DMS53 (cell line): ENCODE measurements at regions not wholly inside any gene's neighbourhood (a gene's known extent, or its start where the extent isn't known, plus 50 kb on each side); places are given as distances from the start of the nearest gene placed in this dataset.

Source experiments
- DNase-seq: peaks from one replicate; lab custom pipeline; 2025; lab: John Stamatoyannopoulos, UW

- no peak for DNase-seq
Measured at GRCh38 chr12:127459687-127460086, 807.3 kb upstream of the TMEM132C start.

DNA sequence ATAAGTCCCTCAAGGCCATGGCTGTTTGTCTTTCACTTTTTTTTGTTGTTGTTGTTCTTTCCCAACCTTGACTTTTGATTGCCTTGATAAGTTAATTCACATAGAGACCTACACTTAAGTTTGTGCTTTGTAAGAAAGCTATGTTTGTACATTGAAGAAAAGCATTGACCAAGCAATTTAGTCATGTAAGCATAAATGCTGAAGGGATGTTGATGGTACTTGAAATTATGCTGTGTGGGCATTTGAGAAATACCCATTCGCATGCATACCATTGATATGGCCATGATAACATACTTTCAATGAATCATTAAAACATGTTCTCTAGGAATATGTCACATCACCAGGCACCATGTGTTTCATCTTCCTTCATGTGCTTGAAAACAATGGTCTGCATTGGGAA lies 803.7 kb upstream of the TMEM132C start:
- DNase-seq = no peak

GRCh38 chr12:127469331-127469730 lies 797.6 kb upstream of the TMEM132C start:
- DNase-seq = no peak

DNA sequence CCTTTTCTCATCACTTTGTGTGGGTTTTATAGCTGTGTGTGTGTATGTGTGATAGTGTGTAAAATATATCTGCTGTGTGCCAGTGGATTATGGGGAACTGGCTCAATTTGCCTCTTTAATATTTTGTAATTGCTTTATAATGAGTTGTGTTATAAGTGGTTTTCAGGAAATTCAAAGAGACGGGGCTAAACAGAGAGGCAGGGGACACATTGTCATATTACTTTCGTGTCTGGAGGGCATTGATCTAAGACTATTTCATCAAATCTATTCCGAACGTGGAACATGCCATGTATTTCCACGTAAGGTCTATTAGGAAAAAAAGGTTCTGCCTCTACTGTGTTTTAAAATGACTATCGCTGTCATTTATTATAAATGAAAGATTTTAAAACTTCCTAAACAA lies 793.2 kb upstream of the TMEM132C start:
- no peak for DNase-seq

DNA sequence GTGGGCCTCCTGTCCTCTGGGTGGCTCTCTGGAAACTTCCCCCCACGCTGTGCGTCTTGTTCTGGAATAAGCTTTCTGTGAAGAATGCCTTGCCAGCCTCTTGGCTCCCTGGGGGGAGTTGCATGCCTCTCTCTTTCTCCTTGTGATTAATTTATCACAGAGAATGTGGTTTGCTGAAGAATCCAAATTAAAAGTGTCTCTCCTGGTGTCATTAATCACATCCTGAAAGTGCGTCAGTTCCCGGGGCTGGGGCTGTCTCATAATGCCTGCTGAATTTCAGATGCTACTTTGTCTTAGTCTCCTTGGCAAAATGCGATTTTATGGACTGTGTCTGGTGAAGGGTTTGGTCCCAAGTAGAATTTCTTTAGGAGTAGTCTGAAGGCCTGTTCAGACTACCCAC lies 787.7 kb upstream of the TMEM132C start:
- DNase-seq = no peak

- DNase-seq = peak; percentile 81
Measured at GRCh38 chr12:127480775-127481314, 786.1 kb upstream of the TMEM132C start.

DNA sequence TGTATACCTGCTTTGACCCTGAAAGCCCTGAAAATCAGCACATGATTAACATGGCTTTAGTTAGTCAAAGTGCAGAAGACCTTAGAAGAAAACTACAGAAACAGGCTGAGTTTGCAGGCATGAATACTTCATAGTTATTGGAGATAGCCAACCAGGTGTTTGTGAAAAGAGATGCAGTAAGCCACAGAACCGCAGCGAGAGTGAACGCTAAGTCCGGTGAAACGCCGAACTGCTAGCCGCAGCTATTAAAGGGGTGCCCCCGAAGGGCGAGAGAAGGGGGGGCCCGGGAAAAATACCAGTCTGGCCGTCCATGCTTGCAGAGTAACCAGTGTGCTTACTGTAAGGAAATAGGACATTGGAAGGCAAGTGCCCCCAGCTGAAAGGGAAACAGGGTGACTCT lies 784.0 kb upstream of the TMEM132C start:
- DNase-seq = no peak

- DNase-seq = peak; percentile 95
Measured at GRCh38 chr12:127485528-127485927, 781.4 kb upstream of the TMEM132C start.

DNA sequence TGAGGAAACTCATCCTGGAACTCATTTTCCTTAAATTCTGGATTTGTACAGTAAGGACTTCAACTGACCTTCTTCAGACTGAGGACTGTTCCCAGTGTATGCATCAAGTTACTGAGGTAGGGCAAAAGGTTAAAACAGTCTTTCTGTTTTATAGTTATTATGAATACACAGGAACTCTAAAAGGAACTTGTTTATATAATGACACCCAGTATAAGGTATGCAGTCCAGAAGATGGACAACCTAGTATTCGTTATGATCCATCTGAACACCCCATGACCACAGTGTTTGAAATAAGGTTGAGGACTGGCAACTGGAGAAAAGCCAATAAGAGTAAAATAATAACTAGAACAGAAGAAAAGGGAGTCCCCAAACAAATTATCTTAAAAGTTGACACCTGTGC lies 779.9 kb upstream of the TMEM132C start:
- no peak for DNase-seq

- peak; percentile 93 for DNase-seq
Measured at GRCh38 chr12:127489061-127489460, 777.9 kb upstream of the TMEM132C start.

- peak; percentile 61 for DNase-seq
Measured at GRCh38 chr12:127494961-127495915, 771.7 kb upstream of the TMEM132C start.

DNA sequence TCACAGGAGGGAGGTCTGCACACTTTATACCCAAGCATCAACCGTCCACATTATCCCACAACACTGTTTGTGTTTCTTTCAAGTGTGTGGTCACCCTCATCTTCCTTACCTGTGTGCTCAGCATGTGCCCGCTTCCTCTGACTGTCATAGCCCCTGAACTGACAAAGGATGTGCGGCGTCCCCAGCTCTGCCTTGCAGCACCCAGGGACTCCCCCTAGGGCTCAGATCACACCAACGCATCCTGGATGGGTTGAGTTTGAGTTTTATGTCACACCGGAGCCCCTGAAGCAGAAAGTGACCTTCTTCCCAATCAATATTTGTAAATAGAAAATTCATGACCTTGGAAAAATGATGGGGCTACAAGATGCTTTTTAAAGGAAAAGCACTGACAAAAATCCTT lies 770.7 kb upstream of the TMEM132C start:
- peak; percentile 61 for DNase-seq

DNA sequence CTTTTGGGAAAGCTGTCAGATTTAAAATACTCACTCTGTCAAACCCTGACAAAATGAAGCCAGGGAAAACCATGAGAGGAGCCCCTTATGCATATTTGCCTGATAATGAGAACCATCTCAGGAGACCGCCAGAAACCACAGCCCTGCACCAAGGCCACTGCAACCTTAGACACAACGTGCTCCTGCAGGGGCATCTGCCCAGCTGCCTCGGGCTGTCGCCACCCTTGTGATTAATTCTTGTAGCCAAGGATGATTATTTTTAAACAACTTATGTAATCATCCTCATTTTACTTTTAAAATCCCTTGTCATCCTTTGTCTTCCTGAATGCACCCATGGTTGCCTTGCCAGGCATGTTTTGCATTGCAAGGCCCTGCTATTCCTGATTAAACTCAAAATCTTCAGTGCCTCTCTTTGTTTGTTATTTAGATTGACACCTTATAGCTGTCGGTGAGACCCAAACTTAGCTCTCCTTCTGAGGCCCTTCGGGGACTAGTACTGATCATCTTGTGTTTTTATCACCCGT lies 766.4 kb upstream of the TMEM132C start:
- DNase-seq = no peak

DNA sequence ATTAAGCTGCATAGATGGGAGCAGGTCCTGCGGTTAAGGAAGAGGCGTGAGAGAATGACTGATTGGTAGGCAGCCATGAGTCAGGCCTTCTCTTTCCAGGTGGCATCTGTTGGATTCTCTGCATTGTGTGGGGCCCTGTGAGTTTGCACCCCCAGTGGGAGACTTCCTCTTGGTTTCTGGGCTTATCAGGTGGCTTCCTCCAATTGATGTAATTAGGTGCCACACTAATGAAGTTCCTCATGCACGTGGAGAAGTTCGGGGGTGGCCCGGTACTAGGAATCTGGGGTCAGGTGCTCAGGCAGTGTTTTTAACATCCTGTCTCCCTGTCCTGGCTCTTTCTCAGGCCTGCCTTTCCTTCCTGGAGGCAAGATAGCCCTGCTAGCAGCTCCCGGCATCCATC lies 765.1 kb upstream of the TMEM132C start:
- DNase-seq = no peak

- no peak for DNase-seq
Measured at GRCh38 chr12:127503246-127503645, 763.7 kb upstream of the TMEM132C start.

DNA sequence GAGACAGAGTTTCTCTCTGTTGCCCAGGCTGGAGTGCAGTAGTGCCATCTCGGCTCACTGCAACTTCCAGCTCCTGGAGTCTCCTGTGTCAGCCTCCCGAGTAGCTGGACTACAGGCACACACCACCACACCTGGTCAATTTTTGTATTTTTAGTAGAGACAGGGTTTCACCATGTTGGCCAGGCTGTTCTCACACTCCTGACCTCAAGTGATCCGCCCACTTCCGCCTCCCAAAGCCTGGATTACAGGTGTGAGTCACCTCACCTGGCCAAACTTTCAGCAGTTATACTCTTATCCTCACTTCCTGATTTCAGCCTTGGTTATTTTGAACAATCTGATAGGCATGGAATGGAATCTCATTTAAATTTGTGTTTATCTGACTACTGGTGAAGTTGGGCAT lies 763.0 kb upstream of the TMEM132C start:
- DNase-seq = peak; percentile 84

DNA sequence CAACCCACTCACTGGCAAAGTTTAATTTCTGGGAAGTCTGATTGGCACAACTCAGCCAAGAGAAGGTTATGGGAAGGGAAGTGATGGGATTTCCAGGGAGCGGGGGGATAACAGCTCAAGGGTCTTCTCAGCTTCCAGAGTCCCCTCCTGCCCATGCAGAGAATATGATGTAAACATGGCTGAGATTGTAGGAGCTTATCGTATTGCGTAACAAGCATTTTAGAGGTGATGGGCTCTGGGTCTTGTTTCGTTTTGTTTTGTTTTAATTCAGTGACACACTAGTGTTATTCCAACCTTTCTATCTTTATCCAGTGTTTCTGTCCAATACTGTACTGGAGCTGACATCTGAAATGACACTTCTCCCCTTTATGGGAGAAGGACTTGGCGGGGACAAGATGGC lies 762.1 kb upstream of the TMEM132C start:
- DNase-seq = no peak

DNA sequence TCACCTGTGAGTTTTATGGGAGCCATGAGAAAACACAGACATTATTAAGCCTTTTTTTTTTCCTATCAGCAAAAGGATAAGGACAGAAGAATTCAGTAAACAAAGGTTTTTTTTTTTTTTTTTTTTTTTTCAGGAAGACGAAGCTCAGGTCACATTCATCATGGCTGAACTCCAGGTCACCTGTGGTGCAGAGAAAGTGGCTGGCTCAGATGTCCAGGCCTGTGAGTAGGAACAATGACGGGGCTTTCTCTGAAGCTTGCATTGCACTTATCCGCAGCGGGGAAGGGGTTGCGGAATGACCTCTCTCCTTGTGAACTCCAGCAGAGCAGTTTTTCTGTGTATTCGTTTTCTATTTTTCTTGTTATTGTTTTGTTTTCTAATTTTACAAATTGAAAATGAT lies 759.6 kb upstream of the TMEM132C start:
- no peak for DNase-seq

GRCh38 chr12:127509066-127509778 lies 757.7 kb upstream of the TMEM132C start:
- DNase-seq = no peak

DNA sequence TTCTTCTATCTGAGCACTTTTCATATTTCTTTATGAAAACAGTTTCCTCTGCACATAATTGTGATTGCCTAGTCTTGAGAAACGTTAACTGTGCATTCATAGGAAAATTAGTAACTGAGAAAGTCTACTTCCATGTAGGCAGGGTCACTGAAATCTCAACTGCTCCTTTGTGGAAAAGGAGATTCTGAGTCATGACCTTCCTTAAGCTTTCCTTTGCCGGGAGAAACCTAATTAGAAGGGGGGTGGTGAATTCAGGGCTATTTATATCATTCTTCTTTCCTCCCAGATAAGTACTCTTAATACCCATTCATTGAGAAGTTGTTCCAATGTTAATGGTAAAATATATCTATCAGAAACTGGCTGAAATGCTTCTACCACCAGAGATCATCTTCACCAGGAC lies 751.0 kb upstream of the TMEM132C start:
- DNase-seq = no peak

GRCh38 chr12:127516467-127516866 lies 750.5 kb upstream of the TMEM132C start:
- DNase-seq = peak; percentile 15

- no peak for DNase-seq
Measured at GRCh38 chr12:127519779-127520178, 747.2 kb upstream of the TMEM132C start.

DNA sequence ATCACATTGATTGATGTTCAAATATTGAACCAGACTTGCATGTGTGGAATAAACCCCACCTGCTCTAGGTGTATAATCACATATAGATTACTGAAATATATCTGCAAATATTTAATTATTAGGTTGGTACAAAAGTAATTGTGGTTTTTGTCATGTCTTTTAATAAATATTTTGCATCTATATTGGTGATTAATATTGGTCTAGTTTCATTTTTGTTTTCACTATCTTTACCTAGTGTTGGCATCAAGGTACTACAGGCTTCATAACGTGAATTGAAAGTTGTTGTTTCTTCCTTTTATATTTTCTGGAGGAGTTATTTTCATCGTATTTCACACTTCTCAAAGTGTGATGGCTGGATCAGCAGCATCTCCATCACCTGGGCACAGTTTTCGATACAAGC lies 740.0 kb upstream of the TMEM132C start:
- no peak for DNase-seq
